Activated CD4-positive, alpha-beta T cell treated with anti-CD3 and anti-CD28 coated beads, Interleukin-10, Interleukin-2, amounts not matched to agents 100 ng/mL and 50 ng/mL, durations not matched to agents 16 hours and 8 hours (primary cell): ENCODE measurements at regions not wholly inside any gene's neighbourhood (a gene's known extent, or its start where the extent isn't known, plus 50 kb on each side); places are given as distances from the start of the nearest gene placed in this dataset.

Experiments used
- DNase-seq: peaks from one replicate; pipeline ENCODE4 v3.0.0-alpha.2; 2020

GRCh38 chr6:99064834-99065233 lies 117.1 kb upstream of the FBXL4 start:
- DNase-seq = no peak

DNA sequence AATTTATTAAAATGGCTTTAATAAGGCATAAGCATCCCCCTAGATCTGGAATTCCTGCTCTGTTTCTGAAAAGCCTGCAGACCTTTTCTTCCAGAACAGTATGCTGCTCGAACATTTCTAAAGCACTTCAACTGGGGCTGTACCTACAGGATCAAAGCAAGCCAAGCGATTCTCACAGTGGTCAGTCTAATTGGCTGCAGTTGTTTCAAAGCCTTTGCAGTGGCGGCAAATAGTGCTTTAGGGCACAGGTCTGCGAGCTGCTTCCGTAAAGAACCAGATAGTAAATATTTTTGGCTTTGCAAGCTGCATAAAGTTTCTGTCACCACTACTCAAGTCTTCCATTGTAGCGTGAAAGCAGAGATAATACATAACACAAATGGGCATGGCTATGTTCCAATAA lies 88.9 kb upstream of the FBXL4 start:
- no peak for DNase-seq

DNA sequence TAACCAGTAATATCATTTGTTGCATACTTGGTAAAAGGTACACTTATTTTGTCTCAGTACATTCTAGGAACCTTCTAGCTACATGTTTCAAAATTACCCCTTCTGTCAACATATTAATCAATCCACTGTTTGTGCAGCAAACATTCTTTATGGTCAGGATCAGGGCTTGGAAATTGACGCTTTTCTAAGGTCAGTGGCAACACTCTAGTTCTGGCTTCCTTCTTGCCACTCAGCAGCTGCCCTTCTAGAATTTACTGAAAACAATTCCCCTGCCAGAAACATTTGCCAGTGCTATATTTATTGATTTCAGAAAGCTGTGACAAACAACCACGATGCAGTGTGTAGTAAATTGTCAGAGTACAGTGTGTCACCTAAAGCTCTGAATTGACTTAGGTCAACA lies 84.7 kb upstream of the FBXL4 start:
- no peak for DNase-seq

- DNase-seq = no peak
Measured at GRCh38 chr6:99031957-99032356, 84.2 kb upstream of the FBXL4 start.

GRCh38 chr6:99030915-99031314 lies 83.2 kb upstream of the FBXL4 start:
- no peak for DNase-seq

DNA sequence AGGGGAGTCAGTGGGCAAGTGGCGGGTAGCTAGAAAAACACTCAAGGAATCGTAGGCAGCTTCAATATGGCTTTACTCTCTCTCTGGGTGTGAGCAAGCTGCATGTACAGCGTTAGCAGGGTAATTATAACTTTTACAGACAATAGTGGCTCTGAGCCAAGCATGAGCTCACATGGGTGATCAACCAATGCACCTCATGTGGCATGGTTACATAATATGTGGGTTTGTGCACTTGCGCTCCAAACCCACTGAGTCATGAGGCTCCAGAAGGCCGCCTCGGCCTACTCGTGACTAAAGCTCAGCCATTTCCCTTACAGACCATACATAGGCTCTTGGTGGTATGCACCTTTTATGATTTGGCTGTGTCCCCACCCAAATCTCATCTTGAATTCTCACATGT lies 78.4 kb upstream of the FBXL4 start:
- no peak for DNase-seq

GRCh38 chr6:99024089-99024488 lies 76.3 kb upstream of the FBXL4 start:
- no peak for DNase-seq

DNA sequence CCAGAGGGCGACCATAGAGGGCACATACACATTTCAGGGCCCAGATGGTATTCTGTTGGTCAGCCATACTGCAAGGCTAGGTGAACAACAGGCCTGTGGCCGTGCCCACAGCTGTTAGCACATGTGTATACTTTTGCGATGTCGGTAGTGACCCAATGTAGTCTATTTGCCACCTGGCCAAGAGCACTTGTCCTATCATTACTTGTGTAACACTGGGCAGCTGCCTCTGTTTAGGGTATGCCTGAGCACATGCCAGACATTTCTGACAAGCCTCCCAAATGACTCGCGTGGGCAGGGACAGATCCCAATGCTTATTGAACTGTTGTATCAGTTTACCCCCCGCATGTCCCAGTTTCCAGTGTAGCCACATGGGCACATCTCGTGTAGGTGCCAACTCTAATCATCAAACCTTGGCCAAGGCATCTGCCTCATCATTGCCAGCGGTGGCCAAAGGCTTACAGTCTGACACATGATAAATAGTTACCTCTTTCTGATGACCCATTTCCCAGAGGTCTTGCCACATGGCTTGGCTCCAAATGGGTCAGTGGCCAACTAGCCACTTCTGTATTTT lies 74.4 kb upstream of the FBXL4 start:
- DNase-seq = no peak

- no peak for DNase-seq
Measured at GRCh38 chr6:99019381-99019780, 71.6 kb upstream of the FBXL4 start.

DNA sequence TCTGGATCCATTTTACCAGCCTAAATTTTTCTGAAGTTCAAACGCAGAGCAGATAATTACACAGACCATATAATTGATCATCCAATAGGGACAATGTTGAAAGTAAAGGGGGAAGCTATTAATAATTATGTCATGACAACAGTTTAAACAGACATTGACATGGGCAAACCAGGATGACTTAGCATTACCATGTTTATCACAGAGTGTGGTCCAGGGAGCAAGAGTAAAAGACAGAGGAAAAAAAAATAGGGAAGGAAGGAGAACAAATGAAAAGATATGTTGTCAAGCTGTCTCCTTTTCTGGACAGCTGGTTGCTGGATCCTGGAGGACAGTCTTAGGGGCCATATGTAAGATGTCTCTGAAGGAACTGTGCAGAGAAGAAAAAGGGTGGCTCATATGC lies 69.4 kb upstream of the FBXL4 start:
- no peak for DNase-seq

- DNase-seq = peak; percentile 62
Measured at GRCh38 chr6:99016355-99016754, 68.6 kb upstream of the FBXL4 start.

DNA sequence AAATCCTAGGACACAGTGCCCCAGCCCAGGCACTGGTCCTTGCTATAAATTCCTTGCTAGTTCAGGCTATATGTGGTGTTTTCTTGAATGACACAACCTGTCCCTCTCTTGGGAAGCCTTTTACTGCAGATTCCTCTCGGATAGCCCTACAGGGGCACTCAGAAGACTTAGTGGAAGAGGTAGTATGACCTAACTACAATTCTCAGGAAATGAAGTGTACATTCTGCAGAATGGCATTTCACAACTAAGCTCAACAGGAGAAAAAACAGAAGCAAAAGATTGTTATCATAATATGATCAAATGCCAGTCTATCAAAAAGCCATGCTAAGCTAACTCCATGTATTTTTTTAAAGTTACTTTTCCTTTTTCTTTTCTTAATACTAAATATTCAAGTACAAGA lies 66.3 kb upstream of the FBXL4 start:
- DNase-seq = no peak

DNA sequence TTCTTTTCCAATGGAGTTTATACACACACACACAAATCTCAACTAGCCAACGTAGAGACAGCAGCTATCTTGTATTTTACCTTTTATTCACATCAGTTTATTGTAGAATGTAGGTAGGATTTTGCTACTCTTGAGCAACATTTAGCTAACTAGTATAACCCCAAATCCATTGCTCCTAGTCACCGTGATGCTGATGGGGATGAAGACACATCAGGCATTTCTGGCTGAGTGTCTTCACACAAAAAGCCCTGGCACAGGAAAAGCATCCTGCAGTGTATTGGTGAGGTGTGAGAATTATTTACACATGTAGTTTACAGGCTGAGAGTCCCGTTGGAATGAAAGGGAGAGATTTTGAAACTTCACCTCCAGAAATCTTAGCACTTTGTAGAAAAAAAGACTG lies 65.9 kb upstream of the FBXL4 start:
- DNase-seq = no peak

GRCh38 chr6:99013145-99013544 lies 65.4 kb upstream of the FBXL4 start:
- no peak for DNase-seq

DNA sequence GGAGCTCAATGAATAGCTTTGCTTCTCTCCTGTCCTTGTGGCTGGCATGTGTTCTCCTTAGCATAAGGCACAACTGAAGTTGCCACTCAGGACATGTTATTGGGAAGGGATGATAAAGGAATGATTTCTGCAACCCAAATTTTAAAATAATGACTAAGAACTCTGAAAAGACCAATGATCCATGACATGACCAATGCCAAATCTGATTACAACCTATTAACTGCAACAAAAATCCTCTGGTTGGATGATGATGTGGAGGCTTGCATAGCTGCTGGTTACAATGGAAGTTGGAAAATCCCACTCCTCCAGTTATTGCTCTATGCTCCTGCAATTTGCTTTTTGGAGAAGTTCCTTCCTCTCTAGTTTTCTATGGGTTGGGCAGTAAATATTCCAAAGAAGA lies 63.4 kb upstream of the FBXL4 start:
- DNase-seq = no peak

GRCh38 chr6:99002831-99003230 lies 55.1 kb upstream of the FBXL4 start:
- DNase-seq = no peak

GRCh38 chr6:98998103-98998502 lies 50.4 kb upstream of the FBXL4 start:
- DNase-seq = no peak
